MCF 10A (cell line): ENCODE measurements at regions not wholly inside any gene's neighbourhood (a gene's known extent, or its start where the extent isn't known, plus 50 kb on each side); places are given as distances from the start of the nearest gene placed in this dataset.
A peak's percentile ranks its signal among the peaks of the same experiment; 100 is the strongest.

Experiments
- BruUV-seq: library from RNA; stranded (reverse); fragments of 400-500 nt; replicated peaks from 2 replicates; lab custom pipeline; 2021; lab: Mats Ljungman, UMichigan
- CTCF ChIA-PET: fragments of 300-600 bp; sonication (Branson Sonifier 250); formaldehyde crosslinking; extraction: SDS; loops from one replicate; lab custom pipeline; 2021; ENCODE audit warnings: antibody characterized with exemption, inconsistent platforms; lab: Yijun Ruan, JAX
- POLR2A ChIA-PET: fragments of 300-600, 350-650 bp; sonication (Branson Sonifier 250); formaldehyde crosslinking; extraction: SDS; loops from one replicate; lab custom pipeline; 2020; ENCODE audit warnings: antibody characterized with exemption, inconsistent platforms; lab: Yijun Ruan, JAX
- DNase-seq: peaks from one replicate; pipeline ENCODE4 v3.0.0-alpha.2; 2018; ENCODE audit not compliant: unreplicated experiment
- H3K27ac Mint-ChIP-seq: one replicate; pipeline ENCODE4 v1.8.0; 2022; ENCODE audit warnings: mild to moderate bottlenecking, low read depth, mixed read lengths; ENCODE audit not compliant: unreplicated experiment
- H3K27me3 Mint-ChIP-seq: one replicate; pipeline ENCODE4 v1.8.0; 2022; ENCODE audit warnings: mixed read lengths; ENCODE audit not compliant: insufficient read depth, unreplicated experiment
- H3K36me3 Mint-ChIP-seq: one replicate; pipeline ENCODE4 v1.8.0; 2022; ENCODE audit warnings: mild to moderate bottlenecking, moderate library complexity, mixed read lengths; ENCODE audit not compliant: insufficient read depth, unreplicated experiment
- H3K4me1 Mint-ChIP-seq: one replicate; pipeline ENCODE4 v1.8.0; 2022; ENCODE audit warnings: mixed read lengths; ENCODE audit not compliant: insufficient read depth, unreplicated experiment
- H3K4me3 Mint-ChIP-seq: one replicate; pipeline ENCODE4 v1.8.0; 2022; ENCODE audit warnings: mild to moderate bottlenecking, moderate library complexity, mixed read lengths; ENCODE audit not compliant: unreplicated experiment
- H3K9me3 Mint-ChIP-seq: one replicate; pipeline ENCODE4 v1.8.0; 2022; ENCODE audit warnings: mixed read lengths; ENCODE audit not compliant: unreplicated experiment
- intact Hi-C: fragments of 100-400 bp; cut with micrococcal nuclease; formaldehyde crosslinking; loops from 2 replicates; pipeline ENCODE4 v1.14.1; 2022
- TF ChIP-seq, protein P1 (sequence below): fragments of 200-600 bp; IDR thresholded peaks from one replicate; pipeline ENCODE4 v1.8.0; 2022; ENCODE audit warnings: antibody characterized with exemption, mild to moderate bottlenecking; ENCODE audit not compliant: unreplicated experiment

DNA sequence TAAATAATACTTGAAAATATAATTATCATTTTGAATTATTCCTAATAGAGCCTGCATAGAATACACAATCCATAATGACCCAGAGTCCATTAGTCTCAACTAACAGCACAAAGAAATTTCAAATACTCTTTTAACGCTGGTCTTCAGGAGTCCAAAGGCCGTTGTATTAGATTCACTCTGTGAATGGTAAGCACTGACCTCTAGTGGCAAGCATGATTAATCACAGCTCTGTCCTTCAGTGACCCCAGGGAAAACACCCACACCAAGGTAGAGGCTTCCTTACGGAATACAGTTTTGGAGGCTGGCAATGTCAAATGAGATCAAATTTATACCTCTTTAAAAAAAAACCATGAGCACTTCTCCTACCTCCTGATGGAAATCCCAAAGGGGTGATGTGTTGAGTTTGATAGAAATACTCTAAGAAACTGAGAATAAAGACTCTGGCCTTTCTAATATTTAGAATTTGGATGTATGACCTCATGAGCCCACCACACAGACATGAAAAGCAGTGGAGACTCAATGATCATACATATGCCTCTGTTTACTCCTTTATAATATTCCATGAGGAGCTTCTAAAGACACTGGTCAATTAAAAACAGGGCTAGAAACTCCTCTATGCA, 147.2 kb upstream of the DKK2 start:
- H3K27ac Mint-ChIP-seq: no peak overlapping the region
- ChIA-PET CTCF (interaction anchor here (0.6 to 3.4 kb wide), 28 partner anchors 9 to 1533 kb away, joined by 3 to 46 read pairs (median 3); no protein-coding TSS in a partner anchor), POLR2A (interaction anchor here (0.6 to 1.8 kb wide), 3 partner anchors 88 to 536 kb away, joined by 3 to 5 read pairs (median 4); no protein-coding TSS in a partner anchor)
- H3K27me3 Mint-ChIP-seq: no peaks in the 10 kb centered on the region
- H3K36me3 Mint-ChIP-seq: no peaks in the 10 kb centered on the region
- intact Hi-C loops: loop anchor here (1.0 to 10.0 kb wide), 11 partner anchors 89 to 918 kb away; partner anchors contain the start of genes DKK2 and GIMD1
- no peaks in the 10 kb centered on the region for H3K9me3 Mint-ChIP-seq
- DNase-seq: peak; percentile 78
- TF ChIP-seq, protein P1, sequence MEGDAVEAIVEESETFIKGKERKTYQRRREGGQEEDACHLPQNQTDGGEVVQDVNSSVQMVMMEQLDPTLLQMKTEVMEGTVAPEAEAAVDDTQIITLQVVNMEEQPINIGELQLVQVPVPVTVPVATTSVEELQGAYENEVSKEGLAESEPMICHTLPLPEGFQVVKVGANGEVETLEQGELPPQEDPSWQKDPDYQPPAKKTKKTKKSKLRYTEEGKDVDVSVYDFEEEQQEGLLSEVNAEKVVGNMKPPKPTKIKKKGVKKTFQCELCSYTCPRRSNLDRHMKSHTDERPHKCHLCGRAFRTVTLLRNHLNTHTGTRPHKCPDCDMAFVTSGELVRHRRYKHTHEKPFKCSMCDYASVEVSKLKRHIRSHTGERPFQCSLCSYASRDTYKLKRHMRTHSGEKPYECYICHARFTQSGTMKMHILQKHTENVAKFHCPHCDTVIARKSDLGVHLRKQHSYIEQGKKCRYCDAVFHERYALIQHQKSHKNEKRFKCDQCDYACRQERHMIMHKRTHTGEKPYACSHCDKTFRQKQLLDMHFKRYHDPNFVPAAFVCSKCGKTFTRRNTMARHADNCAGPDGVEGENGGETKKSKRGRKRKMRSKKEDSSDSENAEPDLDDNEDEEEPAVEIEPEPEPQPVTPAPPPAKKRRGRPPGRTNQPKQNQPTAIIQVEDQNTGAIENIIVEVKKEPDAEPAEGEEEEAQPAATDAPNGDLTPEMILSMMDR: peak; percentile 79
- H3K4me1 Mint-ChIP-seq: no peaks in the 10 kb centered on the region
- BruUV-seq: no TSS peak
- H3K4me3 Mint-ChIP-seq: no peak overlapping the region

DNA sequence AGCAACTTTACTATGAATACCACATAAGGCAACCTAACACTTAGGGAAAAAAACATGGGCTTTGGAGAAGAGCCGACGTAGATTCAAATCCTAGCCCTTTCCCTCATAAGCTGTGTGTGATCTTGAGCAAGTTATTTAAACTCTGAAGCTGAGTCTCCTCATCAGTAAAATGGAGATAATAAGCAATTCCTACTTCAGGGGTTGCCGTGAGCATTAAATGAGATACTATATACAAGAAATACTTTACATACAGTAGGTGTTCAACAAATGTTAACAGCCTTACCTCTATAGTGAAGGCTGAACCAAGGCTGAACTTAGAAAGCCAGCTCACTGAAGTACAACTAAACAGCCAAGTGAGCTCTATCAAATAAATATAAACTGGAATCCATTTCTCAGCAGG, 146.2 kb upstream of the DKK2 start:
- ChIA-PET POLR2A (interaction anchor here (1.1 to 1.8 kb wide), 2 partner anchors 87 to 131 kb away, joined by 4 to 5 read pairs; no protein-coding TSS in a partner anchor), CTCF (interaction anchor here (0.5 to 3.4 kb wide), 34 partner anchors 9 to 1532 kb away, joined by 3 to 46 read pairs (median 4); no protein-coding TSS in a partner anchor)
- Mint-ChIP-seq H3K27ac (no peak overlapping the region), H3K27me3 (no peaks in the 10 kb centered on the region), H3K4me1 (no peaks in the 10 kb centered on the region), H3K36me3 (no peaks in the 10 kb centered on the region), H3K9me3 (no peaks in the 10 kb centered on the region), H3K4me3 (no peak overlapping the region)
- no TSS peak for BruUV-seq
- no peak for DNase-seq
- TF ChIP-seq, protein P1: no peak
- intact Hi-C loops: loop anchor here (2.0 to 10.0 kb wide), 8 partner anchors 146 to 918 kb away; partner anchors contain the start of genes DKK2 and GIMD1

GRCh38 chr4:107166873-107167450, 130.8 kb upstream of the DKK2 start:
- Mint-ChIP-seq H3K36me3 (no peaks in the 10 kb centered on the region), H3K4me3 (no peak overlapping the region), H3K27ac (no peak overlapping the region), H3K27me3 (no peaks in the 10 kb centered on the region), H3K4me1 (no peaks in the 10 kb centered on the region), H3K9me3 (peaks cover 12% of the 10 kb centered on the region)
- TF ChIP-seq, protein P1: no peak
- ChIA-PET POLR2A (no interaction called here), CTCF (no interaction called here)
- intact Hi-C loops: no loop called here
- BruUV-seq: no TSS peak
- DNase-seq: no peak

- intact Hi-C loops: no loop called here
- CTCF ChIA-PET: no interaction called here
- no peaks in the 10 kb centered on the region for H3K27me3 Mint-ChIP-seq
Measured at GRCh38 chr4:107166181-107166580, 130.1 kb upstream of the DKK2 start.

More at GRCh38 chr4:107166181-107166580, 130.1 kb upstream of the DKK2 start:
- Mint-ChIP-seq H3K4me3 (no peak overlapping the region), H3K4me1 (no peaks in the 10 kb centered on the region), H3K36me3 (no peaks in the 10 kb centered on the region), H3K27ac (no peak overlapping the region), H3K9me3 (peaks cover 12% of the 10 kb centered on the region)
- no peak for DNase-seq
- BruUV-seq: no TSS peak
- POLR2A ChIA-PET: no interaction called here
- TF ChIP-seq, protein P1: no peak
